GM19035 (cell line): ENCODE measurements at regions not wholly inside any gene's neighbourhood (a gene's known extent, or its start where the extent isn't known, plus 50 kb on each side); places are given as distances from the start of the nearest gene placed in this dataset.
A peak's percentile ranks its signal among the peaks of the same experiment; 100 is the strongest.
"Not testable (repeated sequence)": the region's sequence is repeated elsewhere in the genome, so short reads cannot be mapped to it uniquely, and the experiment has no call there.

Source experiments
- ATAC-seq: cut with Tn5 transposase; IDR thresholded peaks from one replicate; pipeline ENCODE4 v1.9.1; 2021; ENCODE audit not compliant: unreplicated experiment

DNA sequence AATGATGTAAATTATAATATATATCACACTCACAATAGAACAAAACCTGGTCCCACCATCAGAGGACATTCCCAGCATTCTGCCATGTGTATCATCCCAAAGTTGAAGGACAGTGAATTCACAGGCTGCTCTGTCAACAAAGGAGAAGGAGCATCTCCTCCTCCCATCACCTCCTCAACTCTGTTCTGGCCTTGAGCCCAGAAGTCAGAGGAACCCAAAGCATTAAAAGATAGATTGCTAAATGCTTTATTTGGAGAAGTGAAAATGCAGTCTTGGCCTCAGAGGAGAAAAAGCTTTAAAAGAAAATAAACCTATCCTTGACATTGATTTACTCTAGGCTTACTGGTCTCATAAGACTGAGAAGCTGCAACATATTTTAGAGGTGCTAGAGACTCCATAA lies 268.8 kb upstream of the RASGEF1B start:
- ATAC-seq, result no peak

DNA sequence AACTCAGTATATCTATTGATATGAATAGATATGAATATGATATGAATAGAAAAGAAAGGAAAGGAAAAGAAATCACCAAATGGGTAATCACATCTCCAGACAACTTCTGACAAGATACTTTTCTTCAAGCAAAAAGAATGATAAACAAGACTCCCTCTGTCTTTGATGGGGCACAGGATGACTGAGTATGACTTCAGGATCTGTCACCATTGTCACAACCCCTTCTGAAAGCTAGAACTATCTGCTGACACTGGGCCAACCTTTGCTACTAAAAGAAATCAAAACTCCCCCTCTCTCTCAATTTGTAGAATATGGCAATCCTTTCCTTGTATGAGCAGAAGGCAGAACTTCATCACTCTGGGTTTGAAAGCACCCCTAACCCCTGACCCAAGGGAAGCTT lies 267.2 kb upstream of the RASGEF1B start:
- ATAC-seq, result no peak

DNA sequence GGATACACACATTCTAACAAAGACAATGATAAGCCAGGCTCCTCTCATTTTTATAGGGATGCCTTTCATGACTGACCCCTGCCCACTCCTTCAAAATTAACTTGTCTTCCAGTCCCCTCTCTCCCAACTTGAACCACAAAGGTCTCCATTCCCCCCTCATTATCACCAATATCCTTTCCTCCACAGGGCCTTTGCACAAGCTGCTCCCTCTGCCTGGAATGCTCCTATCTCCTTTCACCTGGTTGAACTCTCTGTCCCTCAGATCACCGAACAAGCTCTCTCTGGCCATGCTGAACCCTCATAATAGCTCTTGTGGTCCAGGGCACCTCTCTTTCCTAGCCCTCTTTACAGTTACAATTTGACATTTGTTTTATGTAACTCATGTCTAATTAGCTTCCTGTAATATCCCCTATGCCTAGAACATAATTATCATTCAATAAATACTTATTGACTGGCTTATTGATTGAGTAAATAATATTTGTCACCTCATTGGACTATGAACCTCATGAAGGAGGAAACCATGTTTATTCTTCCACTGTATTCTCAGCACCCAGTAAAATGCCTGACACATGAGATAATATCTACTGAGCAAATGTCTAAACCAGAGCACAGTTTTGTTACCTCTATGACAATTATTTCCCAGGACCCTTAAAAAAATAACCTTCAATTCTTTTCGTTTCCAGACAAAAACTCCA lies 266.3 kb upstream of the RASGEF1B start:
- ATAC-seq, result no peak

DNA sequence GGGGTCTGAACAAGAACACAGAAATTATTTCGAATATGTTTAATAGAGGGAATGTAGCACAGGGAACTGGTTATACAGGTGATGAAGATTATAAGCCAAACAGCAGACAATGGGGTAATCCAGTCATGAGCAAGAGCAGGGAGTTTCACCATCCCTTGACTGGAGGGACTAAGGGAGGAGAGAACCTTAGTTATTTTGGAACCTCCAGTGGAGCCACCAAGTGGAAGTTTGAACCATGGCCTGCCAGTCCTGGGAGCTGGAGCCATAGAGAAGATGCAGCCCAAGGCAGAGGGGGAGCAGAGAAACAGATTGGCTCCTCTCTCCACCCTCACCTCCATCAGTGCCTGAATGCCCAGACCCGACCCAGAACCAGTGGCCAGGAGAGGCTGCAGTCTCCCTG lies 264.6 kb upstream of the RASGEF1B start:
- no peak for ATAC-seq

DNA sequence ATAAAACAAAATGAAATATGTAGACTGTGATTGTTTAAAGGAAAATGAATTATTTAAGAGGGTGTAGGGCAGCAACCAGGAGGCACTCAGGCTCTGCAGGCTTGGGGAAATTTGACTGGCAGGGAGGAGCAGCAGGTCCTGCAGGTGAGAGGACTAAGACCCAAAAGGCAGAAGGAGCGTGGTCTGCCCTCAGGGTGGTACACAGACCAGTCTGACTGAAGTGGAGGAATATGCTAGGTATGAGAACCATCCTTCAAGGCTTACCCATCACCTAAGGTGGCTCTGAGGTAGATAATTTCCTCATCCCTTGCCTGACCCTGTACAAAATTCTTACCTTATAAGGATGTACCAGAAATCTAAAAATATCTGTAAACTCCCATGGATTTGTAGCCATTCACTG lies 261.3 kb upstream of the RASGEF1B start:
- no peak for ATAC-seq

DNA sequence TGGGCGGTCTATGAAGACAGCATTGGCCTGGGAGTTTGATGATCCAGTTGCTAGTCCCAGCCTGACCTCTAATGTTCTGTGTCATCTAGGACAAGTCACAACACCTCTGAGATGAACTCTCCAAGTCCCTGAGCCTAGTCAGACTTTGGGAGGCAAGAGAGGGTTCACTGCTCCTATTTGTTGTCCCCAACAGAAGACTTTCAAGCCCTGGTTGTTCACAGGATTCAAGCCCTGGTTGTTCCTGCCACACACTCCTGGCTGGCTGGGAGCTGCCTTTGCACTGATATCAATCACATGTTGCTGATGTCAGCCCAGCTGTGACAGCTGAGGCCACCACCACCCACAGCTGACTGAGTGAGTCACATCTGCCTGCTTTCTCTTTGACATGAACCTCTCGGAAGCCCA lies 253.2 kb upstream of the RASGEF1B start:
- ATAC-seq, result peak; percentile 99

DNA sequence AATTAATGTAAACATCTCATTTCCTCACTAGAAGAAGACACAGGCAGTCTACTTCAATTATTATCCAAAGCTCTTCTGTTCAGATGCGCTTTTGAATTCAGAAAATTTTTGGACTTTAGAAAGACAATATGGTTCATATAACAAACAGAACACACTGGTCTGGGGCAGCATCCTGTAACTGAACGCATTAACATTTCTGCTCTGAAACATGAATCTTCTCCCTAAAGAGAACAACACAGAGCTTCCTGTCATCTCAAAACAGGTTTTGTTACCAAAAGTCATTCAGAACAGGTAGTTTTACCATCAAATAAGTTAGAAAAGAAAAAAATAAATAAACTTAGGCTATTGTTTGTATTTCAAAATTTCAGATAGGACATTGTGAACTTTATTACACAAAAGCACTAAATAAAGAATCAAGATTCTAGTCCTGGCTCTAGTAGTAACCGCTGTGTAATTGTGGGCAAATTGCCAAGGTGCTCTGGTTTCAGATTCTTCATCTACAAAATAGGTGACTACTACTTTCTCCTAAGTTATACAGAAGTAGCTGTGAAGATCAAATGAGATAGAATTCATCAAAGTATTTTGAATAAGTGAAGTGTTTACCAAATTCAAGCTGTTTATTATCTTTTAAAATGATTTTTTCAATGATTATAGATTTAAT lies 252.3 kb upstream of the RASGEF1B start:
- ATAC-seq, result no peak

DNA sequence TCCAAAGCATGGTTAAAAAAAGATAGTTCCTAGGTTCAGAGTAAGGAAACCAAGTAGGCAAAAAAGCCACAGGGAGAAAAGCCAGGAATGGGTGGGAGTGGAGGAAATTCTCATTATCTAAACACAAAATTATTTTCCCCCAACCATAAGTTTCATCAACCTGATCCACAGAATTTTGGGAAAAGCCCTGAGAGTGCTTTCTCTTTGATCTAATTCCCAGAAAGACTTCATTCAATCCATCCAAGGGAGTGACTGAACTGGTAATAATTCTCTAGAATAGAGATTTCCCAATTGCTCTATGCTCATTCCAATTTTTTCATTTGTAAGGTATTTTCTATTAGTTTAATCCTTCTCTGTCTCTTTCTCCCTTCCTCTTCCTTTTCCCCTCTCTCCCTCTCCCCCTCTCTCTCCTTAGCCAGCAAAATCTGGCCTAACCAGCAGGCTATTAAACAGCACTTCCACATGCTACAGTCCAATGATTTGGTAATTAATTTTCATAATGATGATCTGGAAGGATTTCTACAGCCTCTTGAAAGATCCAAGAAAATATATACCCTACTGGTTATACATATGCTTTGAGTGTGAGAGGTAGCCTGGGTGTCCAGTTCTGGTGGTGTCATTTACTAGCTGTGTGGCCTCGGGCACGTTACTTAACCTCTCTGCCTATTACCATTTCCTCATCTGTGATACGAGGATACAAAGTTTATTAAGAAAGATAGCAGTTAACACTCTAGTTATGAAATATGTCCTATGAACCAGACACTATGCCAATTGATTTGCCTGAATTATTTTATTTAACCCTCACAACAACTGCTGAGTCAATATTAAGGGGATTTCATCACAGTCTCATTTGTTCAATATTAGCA lies 251.5 kb upstream of the RASGEF1B start:
- no peak for ATAC-seq

DNA sequence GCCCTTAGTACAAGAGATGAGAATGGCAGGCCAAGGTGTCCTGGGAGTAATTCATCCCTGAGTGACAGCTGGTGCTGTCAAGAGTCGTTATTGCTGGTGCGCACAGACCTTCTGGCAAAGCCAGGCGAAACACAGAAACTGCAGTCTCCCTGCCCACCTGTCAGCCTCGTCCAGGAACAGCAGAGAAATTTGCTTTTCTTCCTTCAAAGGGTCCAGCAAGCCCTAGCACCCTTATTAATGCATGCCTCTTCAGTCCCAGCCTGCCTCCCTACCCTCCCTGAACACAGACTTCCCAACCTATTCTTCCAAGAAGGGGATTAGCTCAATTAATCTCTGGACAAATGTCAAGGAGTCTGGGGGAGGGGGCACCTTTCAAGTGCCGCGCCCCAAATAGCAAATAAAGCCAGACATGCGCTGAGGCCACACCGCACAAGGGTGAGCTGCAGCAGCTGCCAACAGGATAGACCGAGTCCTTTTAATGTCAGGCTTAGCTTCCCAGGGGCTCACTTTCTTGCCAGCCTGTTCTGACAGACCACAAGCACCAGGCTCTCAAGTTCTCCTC lies 250.7 kb upstream of the RASGEF1B start:
- no peak for ATAC-seq

DNA sequence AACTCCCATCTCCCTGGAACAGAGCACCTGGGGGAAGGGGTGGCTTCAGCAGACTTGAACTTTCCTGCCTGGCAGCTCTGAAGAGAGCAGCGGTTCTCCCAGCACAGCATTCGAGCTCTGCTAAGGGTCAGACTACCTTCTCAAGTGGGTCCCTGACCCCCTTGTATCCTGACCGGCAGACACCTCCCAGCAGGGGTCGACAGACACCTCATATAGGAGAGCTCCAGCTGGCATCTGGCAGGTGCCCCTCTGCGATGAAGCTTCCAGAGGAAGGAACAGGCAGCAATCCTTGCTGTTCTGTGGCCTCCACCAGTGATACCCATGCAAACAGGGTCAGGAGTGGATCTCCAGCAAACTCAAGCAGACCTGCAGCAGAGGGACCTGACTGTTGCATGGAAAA lies 244.1 kb upstream of the RASGEF1B start:
- ATAC-seq, result no peak

DNA sequence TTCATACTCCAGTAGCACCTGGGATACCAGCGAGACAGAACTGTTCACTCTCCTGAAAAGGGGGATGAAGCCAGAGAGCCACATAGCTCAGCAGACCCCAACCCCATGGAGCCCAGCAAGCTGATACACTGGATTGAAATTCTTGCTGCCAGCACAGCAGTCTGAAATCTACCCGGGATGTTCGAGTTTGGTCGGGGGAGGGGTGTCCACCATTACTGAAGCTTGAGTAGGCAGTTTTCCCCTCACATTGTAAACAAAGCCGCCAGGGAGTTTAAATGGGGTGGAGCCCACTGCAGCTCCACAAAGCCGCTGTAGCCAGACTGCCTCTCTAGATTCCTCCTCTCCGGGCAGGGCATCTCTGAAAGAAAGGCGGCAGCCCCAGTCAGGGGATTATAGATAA lies 243.7 kb upstream of the RASGEF1B start:
- ATAC-seq, result not testable (repeated sequence)

DNA sequence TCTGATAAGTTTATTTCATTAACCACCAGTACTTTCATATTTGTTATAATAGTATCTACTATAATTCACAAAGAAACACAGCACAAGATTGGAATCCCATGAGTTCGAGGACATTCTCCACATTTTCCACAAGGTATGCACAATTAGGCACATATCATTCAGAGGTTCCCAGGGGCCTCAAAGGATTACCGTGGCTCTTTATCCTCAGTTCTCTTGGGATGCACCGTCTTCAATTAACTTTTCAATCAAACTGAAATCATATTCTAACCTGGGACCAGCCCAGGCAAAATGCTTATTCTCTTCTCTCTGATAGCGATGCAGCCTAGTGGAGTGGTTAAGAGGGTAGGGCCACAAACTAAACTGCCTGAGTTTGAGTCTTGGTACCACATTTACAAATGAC lies 242.6 kb upstream of the RASGEF1B start:
- ATAC-seq, result no peak

DNA sequence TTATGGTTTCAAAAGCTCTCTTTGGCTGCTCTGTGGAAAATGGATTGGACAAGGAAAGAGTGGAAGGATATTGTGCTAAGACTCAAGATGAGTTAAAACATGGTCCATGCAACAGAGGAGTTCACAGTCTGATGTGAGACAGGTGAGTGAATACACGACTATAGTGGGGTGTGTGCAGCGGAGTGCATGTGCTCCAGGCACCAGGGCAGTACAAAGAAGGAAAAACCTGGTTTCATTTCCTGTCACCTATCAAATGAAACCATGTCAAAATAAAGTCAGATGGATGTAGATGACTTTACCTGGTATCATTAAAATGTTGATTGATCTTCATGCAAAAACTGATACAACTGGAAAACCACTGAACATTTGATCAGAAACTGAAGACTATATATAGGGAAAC lies 241.0 kb upstream of the RASGEF1B start:
- no peak for ATAC-seq

DNA sequence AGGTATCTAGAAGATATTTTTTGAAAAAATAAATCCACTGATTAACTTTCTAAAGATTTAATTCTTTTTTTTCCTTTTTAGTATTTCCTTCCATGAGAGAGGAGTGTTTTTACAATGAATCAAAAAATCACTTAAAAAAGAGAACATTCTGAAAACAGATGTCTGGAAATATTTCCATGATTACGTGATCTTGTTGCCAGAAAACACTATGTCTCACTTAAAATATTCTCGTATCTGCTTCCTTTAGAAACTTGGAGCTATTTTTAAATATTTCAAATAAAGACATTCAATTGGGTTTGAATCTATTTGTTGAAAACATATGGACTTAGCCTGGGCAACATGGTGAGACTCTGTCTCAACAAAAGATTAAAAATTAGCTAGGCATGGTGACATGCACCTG lies 232.8 kb upstream of the RASGEF1B start:
- ATAC-seq, result no peak

DNA sequence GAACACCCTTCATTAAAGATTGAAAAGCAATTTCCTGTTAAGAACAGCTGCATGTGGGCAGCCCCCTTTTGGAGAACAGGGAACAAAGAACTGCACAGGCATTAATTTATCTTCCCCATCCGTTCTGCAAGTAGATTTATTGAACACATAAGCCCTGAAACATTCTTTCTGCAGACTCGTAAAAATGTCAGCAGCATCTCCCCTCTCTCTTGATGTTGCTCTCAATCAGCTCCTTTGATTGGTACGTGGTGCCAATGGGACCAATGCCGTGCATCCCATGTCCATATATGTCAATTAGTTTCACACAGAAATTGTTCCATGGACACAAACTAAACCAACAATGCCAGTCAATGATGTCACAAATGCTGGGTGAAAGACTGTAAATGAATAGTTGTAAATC lies 228.5 kb upstream of the RASGEF1B start:
- ATAC-seq, result no peak

DNA sequence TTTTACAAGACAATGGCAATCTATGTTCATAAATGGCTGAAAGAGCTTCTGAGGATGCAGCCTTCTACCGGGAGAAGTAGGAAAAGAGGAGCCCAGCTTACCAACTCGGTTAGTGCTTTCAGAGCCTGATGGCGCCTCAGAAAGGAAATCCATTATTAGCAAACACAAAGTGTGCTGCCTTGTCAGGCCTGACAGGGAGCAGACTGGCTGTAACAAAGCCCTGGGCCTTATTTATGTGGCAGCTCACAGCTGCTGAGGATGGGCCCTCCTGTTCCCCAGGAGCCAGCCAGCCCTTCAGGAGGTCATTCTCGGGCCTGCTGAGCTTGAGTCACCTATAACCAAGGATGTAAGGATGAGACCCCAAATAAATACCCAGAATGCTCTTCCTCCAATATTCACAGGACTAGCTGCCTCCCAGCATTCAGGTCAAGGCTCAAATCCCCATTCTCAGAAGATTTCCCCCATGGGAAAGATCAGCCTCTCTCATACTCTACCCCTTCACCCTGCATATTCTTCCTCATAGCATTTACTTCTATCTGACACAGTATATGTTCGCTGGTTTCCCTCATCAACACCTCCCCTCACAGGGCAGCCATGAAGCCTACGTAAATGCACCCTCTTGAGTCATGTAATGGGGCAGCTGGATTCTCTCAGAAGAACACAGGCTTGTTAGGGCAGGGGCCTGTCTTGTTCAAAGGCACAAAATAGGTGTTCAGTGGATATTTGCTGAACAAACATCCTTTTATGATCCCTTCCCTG lies 227.0 kb upstream of the RASGEF1B start:
- no peak for ATAC-seq

DNA sequence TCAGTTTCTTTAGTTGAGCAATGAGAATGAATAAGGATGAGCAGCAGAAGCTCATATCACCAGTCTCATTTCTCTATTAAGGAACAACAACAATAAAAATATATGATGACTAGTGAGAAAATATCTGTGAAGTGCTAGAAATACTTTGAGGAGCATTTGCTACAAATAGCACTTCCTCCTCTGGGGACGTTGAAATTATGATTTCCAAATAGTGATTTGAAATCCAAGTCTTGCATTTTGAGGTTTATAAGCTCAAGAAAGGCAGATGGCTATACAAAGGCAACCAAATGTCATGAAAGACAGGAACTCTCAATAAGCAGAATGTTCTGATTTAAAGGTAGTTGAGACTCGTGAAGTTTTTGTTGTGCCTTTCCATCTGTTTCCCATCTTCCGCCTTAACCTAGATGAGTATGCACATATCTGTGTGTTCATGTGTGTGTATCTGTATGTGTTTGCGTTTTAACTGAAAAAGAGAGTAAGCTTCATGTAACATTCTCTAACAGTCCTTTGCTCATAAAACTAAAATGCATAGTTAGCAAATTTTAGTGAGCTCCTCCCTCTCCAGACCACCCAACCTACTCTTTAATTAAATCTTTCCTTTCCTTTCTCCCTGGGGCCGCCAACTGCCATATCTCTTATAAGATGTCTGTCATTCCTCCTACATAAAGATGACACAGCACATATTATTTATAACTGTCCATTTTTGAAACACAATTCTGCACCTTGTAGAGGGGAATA lies 222.6 kb upstream of the RASGEF1B start:
- ATAC-seq, result no peak

DNA sequence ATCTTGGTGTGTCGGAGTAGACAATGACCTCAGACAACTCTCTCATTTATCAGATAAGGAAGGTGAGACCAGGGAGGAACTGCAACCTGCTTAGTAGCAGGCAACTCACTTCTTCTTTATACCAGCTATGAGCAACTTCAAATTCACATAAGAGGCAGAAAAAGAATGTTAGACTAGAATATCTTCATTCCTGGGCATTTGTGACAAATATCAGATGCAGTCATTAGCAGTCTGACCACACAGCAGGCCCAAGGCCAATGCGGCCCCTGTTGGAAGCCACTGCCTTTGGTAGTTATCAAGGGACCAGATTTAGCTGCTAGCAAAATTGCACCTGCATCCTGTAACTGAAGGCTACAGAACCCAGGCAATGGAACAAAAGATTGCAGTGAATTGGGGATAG lies 219.2 kb upstream of the RASGEF1B start:
- no peak for ATAC-seq

DNA sequence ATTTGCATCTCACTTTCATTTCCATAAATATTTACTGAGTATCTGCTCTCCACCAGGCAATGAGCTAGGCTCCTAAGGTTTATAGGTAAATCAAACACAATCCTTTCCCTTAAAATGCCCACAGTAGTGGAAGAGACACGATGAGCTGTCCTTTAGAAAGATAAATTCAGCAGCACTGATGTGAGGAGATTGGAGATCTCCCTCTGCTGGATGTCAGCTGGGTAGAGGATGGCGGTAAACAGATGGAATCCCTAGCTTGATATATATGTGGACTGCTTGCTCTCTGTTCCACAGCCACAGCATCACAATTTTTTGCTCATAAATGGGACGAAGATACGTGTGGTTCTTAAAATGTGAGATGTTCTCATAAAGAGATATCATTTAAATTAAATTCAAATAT lies 216.4 kb upstream of the RASGEF1B start:
- ATAC-seq, result no peak

DNA sequence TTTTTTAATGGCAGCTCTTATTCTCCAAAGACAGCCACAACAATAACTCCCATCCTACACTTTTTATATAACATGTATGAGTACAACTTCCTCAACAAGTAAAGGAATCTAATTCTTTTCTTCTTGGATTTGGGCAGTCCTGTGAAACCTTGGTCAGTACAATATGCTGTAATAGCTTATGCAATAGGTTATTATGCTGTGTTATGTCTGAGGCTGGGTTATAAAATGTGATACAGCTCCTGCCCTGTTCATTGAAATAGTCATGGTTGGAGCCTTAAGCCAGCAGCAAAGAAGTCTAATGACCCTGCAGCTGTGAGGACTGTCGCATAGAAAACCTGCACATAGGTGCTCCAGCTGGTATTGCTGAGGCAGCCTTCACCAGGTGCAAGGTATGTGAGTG lies 215.8 kb upstream of the RASGEF1B start:
- ATAC-seq, result no peak
